Nephron (organoid): ENCODE measurements at regions not wholly inside any gene's neighbourhood (a gene's known extent, or its start where the extent isn't known, plus 50 kb on each side); places are given as distances from the start of the nearest gene placed in this dataset.
"Not testable (repeated sequence)": the region's sequence is repeated elsewhere in the genome, so short reads cannot be mapped to it uniquely, and the experiment has no call there.

Experiments
- H3K27ac Mint-ChIP-seq, 3 experiments: 2 replicates each; pipeline ENCODE4 v1.8.0; 2020; ENCODE audit warnings: mixed read lengths in 3 of 3, mild to moderate bottlenecking in 2 of 3, moderate library complexity in 1 of 3
- H3K27me3 Mint-ChIP-seq: 2 replicates; pipeline ENCODE4 v1.8.0; 2021; ENCODE audit warnings: low read depth, mild to moderate bottlenecking, moderate library complexity, mixed read lengths
- H3K36me3 Mint-ChIP-seq: 2 replicates; pipeline ENCODE4 v1.8.0; 2020; ENCODE audit warnings: low read depth, mixed read lengths
- H3K4me1 Mint-ChIP-seq: 2 replicates; pipeline ENCODE4 v1.8.0; 2020; ENCODE audit warnings: mixed read lengths
- H3K4me3 Mint-ChIP-seq, 3 experiments: 2 replicates each; pipeline ENCODE4 v1.8.0; 2020; ENCODE audit warnings: mild to moderate bottlenecking in 3 of 3, mixed read lengths in 3 of 3, moderate library complexity in 2 of 3
- H3K9me3 Mint-ChIP-seq: 2 replicates; pipeline ENCODE4 v1.8.0; 2020; ENCODE audit warnings: mixed read lengths
- TF ChIP-seq, protein P1 (sequence below), 3 experiments: fragments of 200-600 bp; sonication (generic); IDR thresholded peaks; one replicate each; pipeline ENCODE4 v1.5.0; 2021; ENCODE audit warnings: antibody characterized with exemption in 3 of 3; ENCODE audit not compliant: unreplicated experiment in 3 of 3

DNA sequence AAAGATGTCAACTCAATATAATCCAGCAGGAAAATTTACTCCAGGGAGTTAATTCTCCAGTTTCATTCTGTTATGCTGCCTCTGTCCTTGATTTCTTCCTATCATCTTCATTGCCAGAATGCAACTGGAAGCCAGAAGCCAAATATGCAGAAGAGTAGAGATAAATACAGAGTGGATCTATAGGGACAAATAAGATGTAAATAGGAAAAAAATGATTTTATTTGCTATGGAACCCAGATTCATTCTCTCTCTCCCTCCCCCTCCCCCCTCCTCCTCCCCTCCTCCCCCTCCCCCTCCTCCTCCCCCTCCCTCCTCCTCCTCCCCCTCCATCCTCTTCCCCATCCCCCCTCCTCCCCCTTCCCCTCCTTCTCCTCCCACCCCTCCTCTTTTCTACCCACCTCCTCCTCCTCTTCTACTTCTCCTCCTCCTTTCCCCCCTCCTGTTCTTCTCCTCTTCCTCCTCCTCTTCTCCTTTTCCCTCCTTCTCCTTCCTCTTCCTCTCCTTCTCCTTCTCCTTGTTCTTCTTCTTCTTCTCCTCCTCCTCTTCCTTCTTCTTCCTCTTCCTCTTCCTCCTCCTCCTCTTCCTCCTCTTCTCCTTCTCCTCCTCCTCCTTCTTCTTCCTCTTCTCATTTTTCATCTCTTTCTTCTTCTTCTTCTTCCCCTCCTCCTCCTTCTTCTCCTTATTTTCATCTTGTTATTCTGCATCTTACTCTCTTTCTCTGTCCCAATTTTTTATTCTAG is 306.4 kb downstream of the NUF2 start:
- Mint-ChIP-seq H3K36me3 (peaks cover 14% of the 10 kb centered on the region), H3K27me3 (peaks cover 3% of the 10 kb centered on the region), H3K4me3 (no peak overlapping the region), H3K9me3 (peaks cover 41% of the 10 kb centered on the region), H3K27ac (no peak overlapping the region), H3K4me1 (peaks cover 5% of the 10 kb centered on the region)
- TF ChIP-seq, protein P1, sequence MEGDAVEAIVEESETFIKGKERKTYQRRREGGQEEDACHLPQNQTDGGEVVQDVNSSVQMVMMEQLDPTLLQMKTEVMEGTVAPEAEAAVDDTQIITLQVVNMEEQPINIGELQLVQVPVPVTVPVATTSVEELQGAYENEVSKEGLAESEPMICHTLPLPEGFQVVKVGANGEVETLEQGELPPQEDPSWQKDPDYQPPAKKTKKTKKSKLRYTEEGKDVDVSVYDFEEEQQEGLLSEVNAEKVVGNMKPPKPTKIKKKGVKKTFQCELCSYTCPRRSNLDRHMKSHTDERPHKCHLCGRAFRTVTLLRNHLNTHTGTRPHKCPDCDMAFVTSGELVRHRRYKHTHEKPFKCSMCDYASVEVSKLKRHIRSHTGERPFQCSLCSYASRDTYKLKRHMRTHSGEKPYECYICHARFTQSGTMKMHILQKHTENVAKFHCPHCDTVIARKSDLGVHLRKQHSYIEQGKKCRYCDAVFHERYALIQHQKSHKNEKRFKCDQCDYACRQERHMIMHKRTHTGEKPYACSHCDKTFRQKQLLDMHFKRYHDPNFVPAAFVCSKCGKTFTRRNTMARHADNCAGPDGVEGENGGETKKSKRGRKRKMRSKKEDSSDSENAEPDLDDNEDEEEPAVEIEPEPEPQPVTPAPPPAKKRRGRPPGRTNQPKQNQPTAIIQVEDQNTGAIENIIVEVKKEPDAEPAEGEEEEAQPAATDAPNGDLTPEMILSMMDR (IDR thresholded peaks at IDR 0.05; ENCODE audit: unreplicated experiment in 3 of 3), result no peak

DNA sequence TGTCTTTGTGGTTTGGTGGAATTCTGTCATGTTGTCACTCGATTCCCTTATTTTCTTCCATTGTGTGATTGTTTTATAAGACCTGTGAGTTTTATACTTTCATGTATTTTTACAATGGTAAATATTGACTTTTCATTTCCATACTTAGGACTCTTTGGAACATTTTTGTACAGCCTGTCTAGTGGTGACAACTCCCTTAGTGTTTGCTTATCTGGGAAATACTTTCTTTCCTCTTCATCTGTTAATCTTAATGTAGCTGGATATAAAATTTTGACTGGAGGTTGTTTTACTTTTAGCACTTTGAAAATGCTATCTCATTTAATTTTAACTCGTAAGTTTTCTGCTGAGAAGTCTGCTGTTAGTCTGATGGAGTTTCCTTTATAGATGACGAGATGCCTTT is 310.5 kb downstream of the NUF2 start:
- no peaks in the 10 kb centered on the region for H3K4me1 Mint-ChIP-seq

DNA sequence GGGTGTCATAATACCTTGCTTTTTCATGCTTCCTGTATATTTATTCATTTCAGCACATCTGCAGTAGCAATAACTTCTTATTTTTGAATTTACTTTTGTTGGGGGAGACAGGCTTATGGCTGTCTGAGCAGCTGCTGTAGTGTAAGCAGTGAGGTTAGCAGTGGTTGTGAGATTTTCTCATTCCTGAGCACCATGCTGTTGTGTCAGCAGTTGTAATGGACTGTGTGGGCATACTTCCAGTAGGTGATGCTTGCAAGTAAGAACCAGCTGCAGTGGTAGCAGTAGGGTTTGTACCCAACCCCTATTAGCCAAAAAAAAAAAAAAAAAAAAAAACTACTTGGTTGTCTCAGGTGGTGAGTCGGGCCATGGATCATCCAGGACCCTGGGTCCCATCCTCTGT is 311.6 kb downstream of the NUF2 start:
- peaks cover 55% of the 10 kb centered on the region for H3K9me3 Mint-ChIP-seq
- TF ChIP-seq, protein P1 (IDR thresholded peaks at IDR 0.05; ENCODE audit: unreplicated experiment in 3 of 3), result no peak
- peaks cover 21% of the 10 kb centered on the region for H3K36me3 Mint-ChIP-seq
- H3K27me3 Mint-ChIP-seq, result peaks cover 3% of the 10 kb centered on the region
- H3K4me3 Mint-ChIP-seq, result no peak overlapping the region
- no peaks in the 10 kb centered on the region for H3K4me1 Mint-ChIP-seq
- no peak overlapping the region for H3K27ac Mint-ChIP-seq

More for the DNA sequence above, 310.5 kb downstream of the NUF2 start:
- Mint-ChIP-seq H3K27ac (no peak overlapping the region), H3K9me3 (peaks cover 53% of the 10 kb centered on the region), H3K4me3 (no peak overlapping the region), H3K27me3 (peaks cover 3% of the 10 kb centered on the region), H3K36me3 (peaks cover 22% of the 10 kb centered on the region)
- TF ChIP-seq, protein P1 (IDR thresholded peaks at IDR 0.05; ENCODE audit: unreplicated experiment in 3 of 3), result no peak

DNA sequence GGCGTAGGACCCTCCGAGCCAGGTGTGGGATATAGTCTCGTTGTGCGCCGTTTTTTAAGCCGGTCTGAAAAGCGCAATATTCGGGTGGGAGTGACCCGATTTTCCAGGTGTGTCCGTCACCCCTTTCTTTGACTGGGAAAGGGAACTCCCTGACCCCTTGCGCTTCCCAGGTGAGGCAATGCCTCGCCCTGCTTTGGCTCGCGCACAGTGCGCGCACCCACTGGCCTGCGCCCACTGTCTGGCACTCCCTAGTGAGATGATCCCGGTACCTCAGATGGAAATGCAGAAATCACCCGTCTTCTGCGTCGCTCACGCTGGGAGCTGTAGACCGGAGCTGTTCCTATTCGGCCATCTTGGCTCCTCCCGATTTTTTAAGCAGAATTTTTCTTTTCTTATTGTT is 323.9 kb downstream of the NUF2 start:
- not testable (repeated sequence) for H3K27ac Mint-ChIP-seq, H3K4me1 Mint-ChIP-seq, H3K9me3 Mint-ChIP-seq, H3K4me3 Mint-ChIP-seq, H3K27me3 Mint-ChIP-seq
- H3K36me3 Mint-ChIP-seq, result peaks cover 19% of the 10 kb centered on the region

DNA sequence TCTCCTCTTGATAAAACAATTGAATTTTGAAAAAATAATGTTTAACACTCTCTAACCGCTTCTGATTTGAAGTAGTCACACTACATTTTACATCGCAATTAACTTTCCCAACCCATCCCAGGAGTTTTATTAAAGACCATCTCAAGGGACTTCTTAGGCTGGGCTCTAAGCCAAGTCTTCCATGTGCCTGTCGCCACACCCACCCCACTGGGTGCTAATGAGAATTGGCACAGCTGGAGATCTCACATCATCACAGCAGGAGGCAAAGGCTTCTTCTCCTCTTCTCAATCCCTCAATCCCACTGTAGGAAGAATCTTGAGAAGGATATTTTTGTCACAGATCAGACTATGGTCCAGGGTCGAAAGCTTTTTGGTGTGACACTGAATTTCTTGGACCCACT is 328.9 kb downstream of the NUF2 start:
- H3K27ac Mint-ChIP-seq, result no peak overlapping the region
- peaks cover 5% of the 10 kb centered on the region for H3K9me3 Mint-ChIP-seq
- no peaks in the 10 kb centered on the region for H3K27me3 Mint-ChIP-seq
- TF ChIP-seq, protein P1 (IDR thresholded peaks at IDR 0.05; ENCODE audit: unreplicated experiment in 3 of 3), result no peak
- peaks cover under 1% of the 10 kb centered on the region for H3K4me1 Mint-ChIP-seq
- H3K4me3 Mint-ChIP-seq, result no peak overlapping the region
- H3K36me3 Mint-ChIP-seq, result peaks cover 20% of the 10 kb centered on the region

DNA sequence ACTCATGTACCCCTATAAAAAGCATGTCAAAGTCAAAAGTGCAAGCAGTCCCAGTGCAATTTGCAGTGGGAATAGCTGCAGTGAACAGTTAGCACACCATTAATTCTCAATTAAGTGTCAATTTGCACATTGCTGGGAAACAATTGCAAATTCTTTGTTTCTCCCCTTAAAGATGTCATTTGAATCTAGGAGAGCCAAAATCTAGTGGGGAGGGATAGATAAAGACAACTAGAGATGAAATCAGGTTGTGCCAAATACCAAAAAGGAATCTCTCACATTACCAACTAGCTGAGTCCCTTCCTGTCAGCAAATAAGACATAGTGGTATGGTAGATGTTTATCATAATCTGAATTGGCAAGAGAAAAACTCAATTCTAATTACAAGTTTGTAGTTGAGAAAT is 330.7 kb downstream of the NUF2 start:
- TF ChIP-seq, protein P1 (IDR thresholded peaks at IDR 0.05; ENCODE audit: unreplicated experiment in 3 of 3), result no peak
- H3K4me1 Mint-ChIP-seq, result peaks cover 11% of the 10 kb centered on the region
- H3K4me3 Mint-ChIP-seq, result no peak overlapping the region
- H3K9me3 Mint-ChIP-seq, result peaks cover 2% of the 10 kb centered on the region
- H3K27me3 Mint-ChIP-seq, result no peaks in the 10 kb centered on the region
- H3K36me3 Mint-ChIP-seq, result peaks cover 8% of the 10 kb centered on the region
- H3K27ac Mint-ChIP-seq, result no peak overlapping the region
